Cardiac muscle cell (in vitro differentiated cells and primary cell): ENCODE measurements at regions not wholly inside any gene's neighbourhood (a gene's known extent, or its start where the extent isn't known, plus 50 kb on each side); places are given as distances from the start of the nearest gene placed in this dataset.

Experiments used
- DNase-seq, 2 donors: peaks; one replicate each; pipeline versions ENCODE4 v3.0.0 to v3.0.0-alpha.2; 2010 to 2017; ENCODE audit warnings: low read depth in 1 of 2, low spot score in 1 of 2
- H3K27ac ChIP-seq: fragments of 200-600 bp; sonication (generic); 2 replicates; pipeline ENCODE4 v1.5.1; 2016
- H3K27me3 ChIP-seq: fragments of 200-600 bp; sonication (generic); 2 replicates; pipeline ENCODE4 v1.6.0; 2016; ENCODE audit warnings: control low read depth
- H3K36me3 ChIP-seq: fragments of 200-600 bp; sonication (generic); 2 replicates; pipeline ENCODE4 v1.5.1; 2016; ENCODE audit warnings: control low read depth
- H3K4me1 ChIP-seq: fragments of 200-600 bp; sonication (generic); 2 replicates; pipeline ENCODE4 v1.8.1; 2017; ENCODE audit warnings: low read depth, mild to moderate bottlenecking, mixed run types
- H3K4me3 ChIP-seq: fragments of 200-600 bp; sonication (generic); 2 replicates; pipeline ENCODE4 v1.5.1; 2016; ENCODE audit warnings: mild to moderate bottlenecking
- H3K9me3 ChIP-seq: fragments of 200-600 bp; sonication (generic); 2 replicates; pipeline ENCODE4 v1.5.1; 2017; ENCODE audit warnings: low read depth, mild to moderate bottlenecking, control low read depth
- CTCF ChIP-seq: IDR thresholded peaks from 2 replicates; pipeline ENCODE4 v1.5.1; 2012; ENCODE audit warnings: low read depth, mild to moderate bottlenecking, low read length

GRCh38 chr3:14330508-14330907 is 71.9 kb upstream of the SLC6A6 start:
- Histone ChIP-seq H3K4me3 (no peak overlapping the region), H3K9me3 (no peaks in the 10 kb centered on the region), H3K27me3 (no peaks in the 10 kb centered on the region), H3K27ac (no peak overlapping the region), H3K4me1 (no peaks in the 10 kb centered on the region), H3K36me3 (no peaks in the 10 kb centered on the region)
- no peak for DNase-seq
- no peak for TF ChIP-seq CTCF

- Histone ChIP-seq H3K4me1 (no peaks in the 10 kb centered on the region), H3K36me3 (no peaks in the 10 kb centered on the region), H3K9me3 (no peaks in the 10 kb centered on the region), H3K27me3 (no peaks in the 10 kb centered on the region), H3K4me3 (no peak overlapping the region), H3K27ac (no peak overlapping the region)
- DNase-seq = no peak
- no peak for TF ChIP-seq CTCF
These were observed 71.2 kb upstream of the SLC6A6 start for GRCh38 chr3:14331251-14331650.

GRCh38 chr3:14332392-14332791 is 70.0 kb upstream of the SLC6A6 start:
- no peaks in the 10 kb centered on the region for H3K27me3 ChIP-seq
- no peak for TF ChIP-seq CTCF

GRCh38 chr3:14333215-14333614 is 69.2 kb upstream of the SLC6A6 start:
- no peak overlapping the region for H3K27ac ChIP-seq
- no peaks in the 10 kb centered on the region for H3K9me3 ChIP-seq
- no peak overlapping the region for H3K4me3 ChIP-seq
- H3K4me1 ChIP-seq = no peaks in the 10 kb centered on the region
- H3K36me3 ChIP-seq = no peaks in the 10 kb centered on the region
- H3K27me3 ChIP-seq = no peaks in the 10 kb centered on the region
- no peak for DNase-seq
- no peak for TF ChIP-seq CTCF

More at GRCh38 chr3:14332392-14332791, 70.0 kb upstream of the SLC6A6 start:
- Histone ChIP-seq H3K36me3 (no peaks in the 10 kb centered on the region), H3K27ac (no peak overlapping the region), H3K4me3 (no peak overlapping the region), H3K9me3 (no peaks in the 10 kb centered on the region), H3K4me1 (no peaks in the 10 kb centered on the region)
- no peak for DNase-seq

GRCh38 chr3:14333621-14334020 is 68.8 kb upstream of the SLC6A6 start:
- TF ChIP-seq CTCF = no peak
- no peaks in the 10 kb centered on the region for H3K27me3 ChIP-seq
- H3K36me3 ChIP-seq = no peaks in the 10 kb centered on the region
- H3K9me3 ChIP-seq = no peaks in the 10 kb centered on the region
- no peaks in the 10 kb centered on the region for H3K4me1 ChIP-seq
- no peak overlapping the region for H3K27ac ChIP-seq
- DNase-seq = no peak
- H3K4me3 ChIP-seq = no peak overlapping the region

GRCh38 chr3:14334136-14334535 is 68.3 kb upstream of the SLC6A6 start:
- Histone ChIP-seq H3K9me3 (no peaks in the 10 kb centered on the region), H3K27ac (no peak overlapping the region), H3K4me1 (no peaks in the 10 kb centered on the region), H3K27me3 (no peaks in the 10 kb centered on the region), H3K4me3 (no peak overlapping the region), H3K36me3 (no peaks in the 10 kb centered on the region)
- no peak for DNase-seq
- no peak for TF ChIP-seq CTCF
